Hepatocyte (in vitro differentiated cells): ENCODE measurements at regions not wholly inside any gene's neighbourhood (a gene's known extent, or its start where the extent isn't known, plus 50 kb on each side); places are given as distances from the start of the nearest gene placed in this dataset.

Experiments used
- DNase-seq: peaks from one replicate; pipeline ENCODE4 v3.0.0-alpha.2; 2016; ENCODE audit warnings: low spot score
- H2AFZ ChIP-seq: fragments of 200-600 bp; sonication (generic); 2 replicates; pipeline ENCODE4 v1.6.0; 2016; ENCODE audit warnings: antibody characterized with exemption, mild to moderate bottlenecking
- H3K27ac ChIP-seq: fragments of 200-600 bp; sonication (generic); 2 replicates; pipeline ENCODE4 v1.5.1; 2016; ENCODE audit warnings: mild to moderate bottlenecking
- H3K27me3 ChIP-seq: fragments of 200-600 bp; sonication (generic); 2 replicates; pipeline ENCODE4 v1.6.1; 2016
- H3K36me3 ChIP-seq: fragments of 200-600 bp; sonication (generic); replicated peaks from 2 replicates; pipeline ENCODE4 v1.5.1; 2016; ENCODE audit warnings: low read depth; ENCODE audit not compliant: insufficient read depth
- H3K4me1 ChIP-seq: fragments of 200-600 bp; sonication (generic); 2 replicates; pipeline ENCODE4 v1.5.1; 2016; ENCODE audit warnings: mild to moderate bottlenecking, moderate library complexity; ENCODE audit not compliant: insufficient read depth
- H3K4me2 ChIP-seq: fragments of 200-600 bp; sonication (generic); 2 replicates; pipeline ENCODE4 v1.6.0; 2016
- H3K4me3 ChIP-seq: fragments of 200-600 bp; sonication (generic); 2 replicates; pipeline ENCODE4 v1.5.1; 2016; ENCODE audit warnings: mild to moderate bottlenecking
- H3K79me2 ChIP-seq: fragments of 200-600 bp; sonication (generic); 2 replicates; pipeline ENCODE4 v1.6.0; 2017; ENCODE audit warnings: mild to moderate bottlenecking
- H3K9me2 ChIP-seq: fragments of 200-600 bp; sonication (generic); replicated peaks from 2 replicates; pipeline ENCODE4 v1.6.0; 2017; ENCODE audit warnings: mild to moderate bottlenecking; ENCODE audit not compliant: insufficient read depth
- H3K9me3 ChIP-seq: fragments of 200-600 bp; sonication (generic); 2 replicates; pipeline ENCODE4 v1.5.1; 2016; ENCODE audit warnings: low read depth, mild to moderate bottlenecking
- H4K20me1 ChIP-seq: fragments of 200-600 bp; sonication (generic); 2 replicates; pipeline ENCODE4 v1.6.0; 2016; ENCODE audit warnings: mild to moderate bottlenecking; ENCODE audit not compliant: insufficient read depth, poor library complexity, severe bottlenecking
- CTCF ChIP-seq: fragments of 200-600 bp; sonication (generic); IDR thresholded peaks from 2 replicates; pipeline ENCODE4 v1.5.1; 2016; ENCODE audit warnings: antibody characterized with exemption, mild to moderate bottlenecking; ENCODE audit not compliant: poor library complexity
- EZH2 ChIP-seq: fragments of 200-600 bp; sonication (generic); IDR thresholded peaks from 2 replicates; pipeline ENCODE4 v1.6.1; 2016; ENCODE audit warnings: antibody characterized with exemption, mild to moderate bottlenecking, borderline replicate concordance
- EZH2phosphoT487 ChIP-seq: fragments of 200-600 bp; sonication (generic); IDR thresholded peaks from one replicate; pipeline ENCODE4 v1.6.1; 2018; ENCODE audit warnings: antibody characterized with exemption, mild to moderate bottlenecking, low read depth, moderate library complexity; ENCODE audit not compliant: unreplicated experiment, severe bottlenecking
- WGBS: methylation state at CpG from one replicate; pipeline ENCODE4 v1.1.6; 2016; ENCODE audit warnings: low lambda C conversion rate; ENCODE audit errors: missing lambda C conversion rate; 5-methylcytosine and 5-hydroxymethylcytosine counted together

- Histone ChIP-seq H3K27ac (no peak overlapping the region), H3K36me3 (no peaks in the 10 kb centered on the region), H3K79me2 (no peaks in the 10 kb centered on the region), H3K27me3 (no peaks in the 10 kb centered on the region), H2AFZ (no peak overlapping the region), H3K4me1 (peaks cover 5% of the 10 kb centered on the region), H3K4me2 (no peak overlapping the region), H3K9me2 (no peaks in the 10 kb centered on the region), H3K4me3 (no peak overlapping the region), H3K9me3 (no peaks in the 10 kb centered on the region), H4K20me1 (no peaks in the 10 kb centered on the region)
- TF ChIP-seq EZH2 (no peak), EZH2phosphoT487 (no peak), CTCF (no peak)
- 72% methylated on average over 2 of the region's 2 CpGs for whole genome bisulfite sequencing
- no peak for DNase-seq
Observed at GRCh38 chr10:42979181-42979580, 97.7 kb upstream of the RET start.

- H3K27me3 ChIP-seq = no peaks in the 10 kb centered on the region
- 78% methylated on average over 12 of the region's 12 CpGs for WGBS
- H3K27ac ChIP-seq = no peak overlapping the region
Observed at GRCh38 chr10:42979721-42980467, 97.0 kb upstream of the RET start.

GRCh38 chr10:42980553-42981357 lies 96.1 kb upstream of the RET start:
- Histone ChIP-seq H3K27ac (no peak overlapping the region), H3K4me3 (no peak overlapping the region), H2AFZ (no peak overlapping the region), H3K36me3 (no peaks in the 10 kb centered on the region), H4K20me1 (no peaks in the 10 kb centered on the region), H3K79me2 (no peaks in the 10 kb centered on the region), H3K9me3 (no peaks in the 10 kb centered on the region), H3K9me2 (no peaks in the 10 kb centered on the region), H3K27me3 (no peaks in the 10 kb centered on the region), H3K4me2 (no peak overlapping the region), H3K4me1 (peaks cover 5% of the 10 kb centered on the region)
- TF ChIP-seq EZH2 (no peak), CTCF (no peak)
- DNase-seq = no peak
- 92% methylated on average over 15 of the region's 15 CpGs for WGBS

More at GRCh38 chr10:42979721-42980467, 97.0 kb upstream of the RET start:
- no peaks in the 10 kb centered on the region for H3K36me3 ChIP-seq
- H3K9me3 ChIP-seq = no peaks in the 10 kb centered on the region
- no peak overlapping the region for H3K4me3 ChIP-seq
- no peaks in the 10 kb centered on the region for H4K20me1 ChIP-seq
- no peaks in the 10 kb centered on the region for H3K9me2 ChIP-seq
- DNase-seq = no peak
- H3K79me2 ChIP-seq = no peaks in the 10 kb centered on the region
- no peak for TF ChIP-seq EZH2phosphoT487
- TF ChIP-seq CTCF = no peak
- TF ChIP-seq EZH2 = no peak
- peaks cover 5% of the 10 kb centered on the region for H3K4me1 ChIP-seq
- H2AFZ ChIP-seq = no peak overlapping the region
- no peak overlapping the region for H3K4me2 ChIP-seq
